ENCODE measurements at regions not wholly inside any gene's neighbourhood (a gene's known extent, or its start where the extent isn't known, plus 50 kb on each side); places are given as distances from the start of the nearest gene placed in this dataset.

- POLR2A ChIA-PET (ENCODE audit: unreplicated experiment) = interaction anchor here (0.7 kb wide), 1 partner anchor 55 kb away, joined by 4 read pairs; no protein-coding TSS in a partner anchor
- no peaks in the 10 kb centered on the region for H4K20me1 ChIP-seq (ENCODE audit: low read length)
- H3K9me2 ChIP-seq (replicated peaks; ENCODE audit: low read length) = no peaks in the 10 kb centered on the region
- H3K4me2 ChIP-seq (ENCODE audit: low read length) = peak overlapping the region; percentile 29; the same call in 1 of the 2 replicates
- H2AFZ ChIP-seq (ENCODE audit: low read length) = no peak overlapping the region
- H3K9ac ChIP-seq (ENCODE audit: low read length) = no peak overlapping the region
- intact Hi-C loops (cut with micrococcal nuclease) = no loop called here
- H3K27ac ChIP-seq (ENCODE audit: low read length) = peak overlapping the region; percentile 42
- no peaks in the 10 kb centered on the region for H3K79me2 ChIP-seq (ENCODE audit: low read length)
- no TSS peak for BruUV-seq (replicated peaks)
- peak; percentile 64 for DNase-seq
- no peaks in the 10 kb centered on the region for H3F3A ChIP-seq (ENCODE audit: low read length, unreplicated experiment)
- no peak overlapping the region for H3K4me3 ChIP-seq (ENCODE audit: low read length)
- no peaks in the 10 kb centered on the region for H3K27me3 ChIP-seq (ENCODE audit: low read length)
- H3K9me3 ChIP-seq (ENCODE audit: low read length) = no peaks in the 10 kb centered on the region
- ATAC-seq = peak; percentile 76
- TF ChIP-seq EZH2 (IDR thresholded peaks at IDR 0.05; ENCODE audit: low read length, unreplicated experiment) (no peak), CTCF (conservative IDR thresholded peaks at IDR 0.05; ENCODE audit: low read depth, low read length) (peak; percentile 31; the same call in 1 of the 2 replicates), EZH2phosphoT487 (IDR thresholded peaks at IDR 0.05; ENCODE audit: borderline replicate concordance, low read length) (no peak)
- CTCF ChIA-PET = no interaction called here
- peaks cover 16% of the 10 kb centered on the region for H3K4me1 ChIP-seq (ENCODE audit: insufficient read depth, low read length)
- no peaks in the 10 kb centered on the region for H3K36me3 ChIP-seq (ENCODE audit: low read depth, low read length)
Measured at GRCh38 chr16:76749780-76750375, 441.1 kb upstream of the MON1B start.

GRCh38 chr16:76755496-76755895 is 435.5 kb upstream of the MON1B start:
- no TSS peak for BruUV-seq (replicated peaks)
- POLR2A ChIA-PET (ENCODE audit: unreplicated experiment) = no interaction called here
- H3K79me2 ChIP-seq (ENCODE audit: low read length) = no peaks in the 10 kb centered on the region

More at GRCh38 chr16:76755496-76755895, 435.5 kb upstream of the MON1B start:
- ATAC-seq = no peak
- no peak overlapping the region for H2AFZ ChIP-seq (ENCODE audit: low read length)
- CTCF ChIA-PET = no interaction called here
- no peaks in the 10 kb centered on the region for H3K9me3 ChIP-seq (ENCODE audit: low read length)
- H3K27me3 ChIP-seq (ENCODE audit: low read length) = no peaks in the 10 kb centered on the region
- H4K20me1 ChIP-seq (ENCODE audit: low read length) = no peaks in the 10 kb centered on the region
- H3K36me3 ChIP-seq (ENCODE audit: low read depth, low read length) = no peaks in the 10 kb centered on the region
- no peak overlapping the region for H3K9ac ChIP-seq (ENCODE audit: low read length)
- TF ChIP-seq EZH2phosphoT487 (IDR thresholded peaks at IDR 0.05; ENCODE audit: borderline replicate concordance, low read length) (no peak), CTCF (conservative IDR thresholded peaks at IDR 0.05; ENCODE audit: low read depth, low read length) (no peak), EZH2 (IDR thresholded peaks at IDR 0.05; ENCODE audit: low read length, unreplicated experiment) (no peak)
- peak overlapping the region; percentile 31 for H3K27ac ChIP-seq (ENCODE audit: low read length)
- intact Hi-C loops (cut with micrococcal nuclease) = loop anchor here (5.0 kb wide), 1 partner anchor 42 kb away; no protein-coding TSS in a partner anchor
- H3K4me3 ChIP-seq (ENCODE audit: low read length) = no peak overlapping the region
- peaks cover 7% of the 10 kb centered on the region; the same call in 1 of the 2 replicates for H3K4me1 ChIP-seq (ENCODE audit: insufficient read depth, low read length)
- H3F3A ChIP-seq (ENCODE audit: low read length, unreplicated experiment) = no peaks in the 10 kb centered on the region
- H3K9me2 ChIP-seq (replicated peaks; ENCODE audit: low read length) = no peaks in the 10 kb centered on the region
- DNase-seq = peak; percentile 10
- H3K4me2 ChIP-seq (ENCODE audit: low read length) = no peak overlapping the region
